Embryonic facial prominence (tissue), 1 donor: ENCODE measurements at regions not wholly inside any gene's neighbourhood (a gene's known extent, or its start where the extent isn't known, plus 50 kb on each side); places are given as distances from the start of the nearest gene placed in this dataset.
"Not testable (repeated sequence)": the region's sequence is repeated elsewhere in the genome, so short reads cannot be mapped to it uniquely, and the experiment has no call there.

Experiments used
- DNase-seq: peaks from one replicate; pipeline ENCODE4 v3.0.0-alpha.2; 2016; ENCODE audit errors: extremely low spot score

GRCh38 chr21:32096411-32096810 is 182.4 kb downstream of the MIS18A start:
- no peak for DNase-seq

- DNase-seq = no peak
These were observed 184.0 kb downstream of the MIS18A start for GRCh38 chr21:32094804-32095203.

- DNase-seq = no peak
These were observed 185.0 kb downstream of the MIS18A start for GRCh38 chr21:32093646-32094462.

GRCh38 chr21:32090956-32091355 is 187.9 kb downstream of the MIS18A start:
- DNase-seq = no peak

GRCh38 chr21:32089766-32090165 is 189.1 kb downstream of the MIS18A start:
- no peak for DNase-seq

GRCh38 chr21:32088471-32088870 is 190.4 kb downstream of the MIS18A start:
- DNase-seq = no peak

GRCh38 chr21:32087447-32087846 is 191.4 kb downstream of the MIS18A start:
- DNase-seq = no peak

- no peak for DNase-seq
These were observed 195.7 kb downstream of the MIS18A start for GRCh38 chr21:32083197-32083596.

GRCh38 chr21:32082466-32082865 is 196.4 kb downstream of the MIS18A start:
- no peak for DNase-seq

- no peak for DNase-seq
These were observed 200.8 kb downstream of the HUNK start for GRCh38 chr21:32073593-32073992.

GRCh38 chr21:32073190-32073589 is 200.4 kb downstream of the HUNK start:
- no peak for DNase-seq

GRCh38 chr21:32071620-32072019 is 198.8 kb downstream of the HUNK start:
- not testable (repeated sequence) for DNase-seq

GRCh38 chr21:32070676-32071330 is 198.0 kb downstream of the HUNK start:
- no peak for DNase-seq

- DNase-seq = no peak
These were observed 197.3 kb downstream of the HUNK start for GRCh38 chr21:32070126-32070525.

- no peak for DNase-seq
These were observed 192.8 kb downstream of the HUNK start for GRCh38 chr21:32065654-32066053.

GRCh38 chr21:32064281-32064910 is 191.6 kb downstream of the HUNK start:
- DNase-seq = no peak

- DNase-seq = no peak
These were observed 189.9 kb downstream of the HUNK start for GRCh38 chr21:32062591-32063227.

- no peak for DNase-seq
These were observed 188.9 kb downstream of the HUNK start for GRCh38 chr21:32061729-32062128.

- no peak for DNase-seq
These were observed 184.0 kb downstream of the HUNK start for GRCh38 chr21:32056791-32057190.

- no peak for DNase-seq
These were observed 182.5 kb downstream of the HUNK start for GRCh38 chr21:32055305-32055704.
